H9 (cell line): ENCODE measurements at regions not wholly inside any gene's neighbourhood (a gene's known extent, or its start where the extent isn't known, plus 50 kb on each side); places are given as distances from the start of the nearest gene placed in this dataset.

Experiments
- DNase-seq: peaks from one replicate; pipeline ENCODE4 v3.0.0-alpha.2; 2017
- H2AFZ ChIP-seq: one replicate; pipeline ENCODE4 v1.6.1; 2013; ENCODE audit warnings: mild to moderate bottlenecking, low read length, control low read depth, moderate library complexity
- H2AK5ac ChIP-seq: 2 replicates; pipeline ENCODE4 v1.6.1; 2013; ENCODE audit warnings: low read length, control low read depth, mixed read lengths; ENCODE audit not compliant: insufficient read length
- H2BK120ac ChIP-seq: one replicate; pipeline ENCODE4 v1.6.1; 2013; ENCODE audit warnings: low read depth, mild to moderate bottlenecking, low read length, control low read depth, inconsistent platforms; ENCODE audit not compliant: poor library complexity, severe bottlenecking
- H2BK12ac ChIP-seq: 2 replicates; pipeline ENCODE4 v1.6.1; 2013; ENCODE audit warnings: low read length, control low read depth, mixed read lengths, low read depth; ENCODE audit not compliant: insufficient read length
- H2BK15ac ChIP-seq: 2 replicates; pipeline ENCODE4 v1.6.1; 2013; ENCODE audit warnings: low read depth, low read length, control low read depth
- H2BK20ac ChIP-seq: one replicate; pipeline ENCODE4 v1.6.1; 2013; ENCODE audit warnings: low read depth, mild to moderate bottlenecking, low read length, control low read depth, inconsistent platforms; ENCODE audit not compliant: poor library complexity, severe bottlenecking
- H2BK5ac ChIP-seq: 2 replicates; pipeline ENCODE4 v1.6.1; 2013; ENCODE audit warnings: low read length, control low read depth, mixed read lengths; ENCODE audit not compliant: insufficient read length
- H3K14ac ChIP-seq: 2 replicates; pipeline ENCODE4 v1.6.1; 2013; ENCODE audit warnings: low read length, control low read depth; ENCODE audit not compliant: insufficient read depth
- H3K18ac ChIP-seq: 2 replicates; pipeline ENCODE4 v1.6.1; 2013; ENCODE audit warnings: low read depth, mild to moderate bottlenecking, mixed read lengths, low read length, control low read depth; ENCODE audit not compliant: insufficient read length
- H3K23ac ChIP-seq: 2 replicates; pipeline ENCODE4 v1.6.1; 2013; ENCODE audit warnings: low read length, control low read depth, mixed read lengths, low read depth; ENCODE audit not compliant: insufficient read length
- H3K23me2 ChIP-seq: 2 replicates; pipeline ENCODE4 v1.6.1; 2013; ENCODE audit warnings: low read depth, mild to moderate bottlenecking, mixed read lengths, low read length, control low read depth; ENCODE audit not compliant: insufficient read length, poor library complexity, severe bottlenecking
- H3K27ac ChIP-seq: 2 replicates; pipeline ENCODE4 v1.5.1; 2013; ENCODE audit warnings: low read length, control low read depth, mixed read lengths, low read depth; ENCODE audit not compliant: insufficient read length
- H3K27me3 ChIP-seq: 2 replicates; pipeline ENCODE4 v1.6.1; 2013; ENCODE audit warnings: low read length, control low read depth, inconsistent platforms; ENCODE audit not compliant: insufficient read depth
- H3K4ac ChIP-seq: 2 replicates; pipeline ENCODE4 v1.6.1; 2013; ENCODE audit warnings: low read depth, mild to moderate bottlenecking, control low read depth, inconsistent platforms, low read length, moderate library complexity
- H3K4me1 ChIP-seq: 2 replicates; pipeline ENCODE4 v1.6.1; 2013; ENCODE audit warnings: low read length, control low read depth, inconsistent platforms; ENCODE audit not compliant: insufficient read depth
- H3K4me2 ChIP-seq: 2 replicates; pipeline ENCODE4 v1.6.1; 2013; ENCODE audit warnings: low read length, control low read depth, mixed read lengths; ENCODE audit not compliant: insufficient read length, insufficient read depth
- H3K56ac ChIP-seq: 2 replicates; pipeline ENCODE4 v1.6.1; 2013; ENCODE audit warnings: low read depth, mild to moderate bottlenecking, mixed read lengths, low read length, control low read depth; ENCODE audit not compliant: insufficient read length
- H3K79me1 ChIP-seq: 2 replicates; pipeline ENCODE4 v1.6.1; 2013; ENCODE audit warnings: low read depth, mild to moderate bottlenecking, moderate library complexity, low read length, control low read depth, inconsistent platforms; ENCODE audit not compliant: insufficient read depth, poor library complexity, severe bottlenecking
- H3K79me2 ChIP-seq: 2 replicates; pipeline ENCODE4 v1.6.1; 2013; ENCODE audit warnings: low read length, control low read depth, inconsistent platforms; ENCODE audit not compliant: insufficient read depth
- H3K9ac ChIP-seq: 2 replicates; pipeline ENCODE4 v1.6.1; 2013; ENCODE audit warnings: low read length, control low read depth, mixed read lengths; ENCODE audit not compliant: insufficient read length; ENCODE audit errors: extremely low read depth
- H3K9me3 ChIP-seq: one replicate; pipeline ENCODE4 v1.6.1; 2013; ENCODE audit warnings: low read depth, low read length, inconsistent platforms; ENCODE audit not compliant: control insufficient read depth
- H3T11ph ChIP-seq: one replicate; pipeline ENCODE4 v1.6.1; 2013; ENCODE audit warnings: mild to moderate bottlenecking, low read length, control low read depth, inconsistent platforms
- H4K20me1 ChIP-seq: one replicate; pipeline ENCODE4 v1.6.1; 2013; ENCODE audit not compliant: control insufficient read depth, insufficient read length, insufficient read depth
- H4K5ac ChIP-seq: 2 replicates; pipeline ENCODE4 v1.6.1; 2013; ENCODE audit warnings: low read depth, mild to moderate bottlenecking, mixed read lengths, low read length, control low read depth; ENCODE audit not compliant: insufficient read length
- H4K8ac ChIP-seq: replicated peaks from 2 replicates; pipeline ENCODE4 v1.6.1; 2013; ENCODE audit warnings: low read length, control low read depth, mixed read lengths, low read depth; ENCODE audit not compliant: insufficient read length
- H4K91ac ChIP-seq: 2 replicates; pipeline ENCODE4 v1.6.1; 2013; ENCODE audit warnings: low read depth, mild to moderate bottlenecking, moderate library complexity, mixed read lengths, low read length, control low read depth; ENCODE audit not compliant: insufficient read length
- H3K27ac Mint-ChIP-seq, 3 experiments: 2 replicates in 2 of 3; 3 replicates in 1 of 3; pipeline ENCODE4 v1.8.0; 2020 to 2021; ENCODE audit warnings: mixed read lengths in 3 of 3, mild to moderate bottlenecking in 1 of 3, moderate library complexity in 1 of 3
- H3K27me3 Mint-ChIP-seq: 2 replicates; pipeline ENCODE4 v1.8.0; 2021; ENCODE audit warnings: low read depth, mild to moderate bottlenecking, moderate library complexity, mixed read lengths
- H3K36me3 Mint-ChIP-seq, 3 experiments: 2 replicates in 2 of 3; 3 replicates in 1 of 3; pipeline ENCODE4 v1.8.0; 2020 to 2021; ENCODE audit warnings: low read depth in 3 of 3, mixed read lengths in 3 of 3; ENCODE audit not compliant: insufficient read depth in 1 of 3
- H3K4me1 Mint-ChIP-seq, 2 experiments: 2 replicates each; pipeline ENCODE4 v1.8.0; 2020; ENCODE audit warnings: mixed read lengths in 2 of 2
- H3K4me3 Mint-ChIP-seq, 2 experiments: 2 replicates in 1 of 2; 3 replicates in 1 of 2; pipeline ENCODE4 v1.8.0; 2020 to 2021; ENCODE audit warnings: mild to moderate bottlenecking in 2 of 2, mixed read lengths in 2 of 2, moderate library complexity in 1 of 2
- H3K9me3 Mint-ChIP-seq, 2 experiments: 2 replicates in 1 of 2; 3 replicates in 1 of 2; pipeline ENCODE4 v1.8.0; 2020; ENCODE audit warnings: mild to moderate bottlenecking in 2 of 2, mixed read lengths in 2 of 2, moderate library complexity in 1 of 2
- WGBS: extraction: QIAGEN DNeasy Blood & Tissue Kit; methylation state at CpG from one replicate; pipeline ENCODE4 v1.1.7; 2013; ENCODE audit warnings: missing lambda C conversion rate, low lambda C conversion rate, mixed read lengths; ENCODE audit not compliant: insufficient read length; ENCODE audit errors: extremely low coverage; 5-methylcytosine and 5-hydroxymethylcytosine counted together
- TF ChIP-seq, protein P1 (sequence below): fragments of 200-600 bp; sonication (generic); conservative IDR thresholded peaks from 3 replicates; pipeline ENCODE4 v1.8.0; 2021; ENCODE audit warnings: antibody characterized with exemption, mild to moderate bottlenecking

DNA sequence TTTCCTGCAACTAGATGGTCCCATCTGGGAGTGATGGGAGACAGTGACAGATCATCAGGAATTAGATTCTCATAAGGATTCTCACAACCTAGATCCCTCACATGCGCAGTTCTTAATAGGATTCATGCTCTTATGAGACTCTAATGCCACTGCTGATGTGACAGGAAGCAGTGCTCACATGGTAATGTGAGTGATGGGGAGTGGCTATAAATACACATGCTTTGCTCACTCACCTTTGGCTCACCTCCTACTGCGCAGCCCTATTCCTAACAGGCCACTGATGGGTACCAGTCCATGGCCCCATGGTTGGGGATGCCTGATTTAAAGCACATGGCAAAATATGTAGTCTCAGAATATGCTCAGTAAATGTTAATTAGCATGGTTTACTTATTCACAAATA is 80.6 kb upstream of the MBOAT1 start:
- WGBS: no CpG with 5 or more reads among the region's 2 CpGs
- no peaks in the 10 kb centered on the region for H3K79me2 ChIP-seq
- no peak overlapping the region for H2BK12ac ChIP-seq
- H3K18ac ChIP-seq: no peak overlapping the region
- H3K4me3 Mint-ChIP-seq: no peak overlapping the region
- no peaks in the 10 kb centered on the region for H3K79me1 ChIP-seq
- no peak overlapping the region for H2BK15ac ChIP-seq
- no peak overlapping the region for H3K27ac Mint-ChIP-seq
- H3T11ph ChIP-seq: no peak overlapping the region
- no peaks in the 10 kb centered on the region for H3K23me2 ChIP-seq
- H3K9ac ChIP-seq: no peak overlapping the region
- H3K23ac ChIP-seq: no peak overlapping the region
- H4K5ac ChIP-seq: no peak overlapping the region
- H4K20me1 ChIP-seq: no peaks in the 10 kb centered on the region
- no peaks in the 10 kb centered on the region for H3K4me1 ChIP-seq
- no peak overlapping the region for H3K4ac ChIP-seq
- no peak overlapping the region for H4K91ac ChIP-seq
- no peak overlapping the region for H2BK5ac ChIP-seq
- H3K14ac ChIP-seq: no peak overlapping the region
- H4K8ac ChIP-seq: no peak overlapping the region
- H3K36me3 Mint-ChIP-seq: no peaks in the 10 kb centered on the region
- H3K9me3 ChIP-seq: no peaks in the 10 kb centered on the region
- no peaks in the 10 kb centered on the region for H3K4me1 Mint-ChIP-seq
- H3K56ac ChIP-seq: no peak overlapping the region
- H3K4me2 ChIP-seq: no peak overlapping the region
- no peak overlapping the region for H3K27ac ChIP-seq
- peaks cover 1% of the 10 kb centered on the region; the same call in 1 of the 2 replicates for H3K27me3 Mint-ChIP-seq
- H2BK120ac ChIP-seq: no peak overlapping the region
- no peaks in the 10 kb centered on the region for H3K27me3 ChIP-seq
- TF ChIP-seq, protein P1, sequence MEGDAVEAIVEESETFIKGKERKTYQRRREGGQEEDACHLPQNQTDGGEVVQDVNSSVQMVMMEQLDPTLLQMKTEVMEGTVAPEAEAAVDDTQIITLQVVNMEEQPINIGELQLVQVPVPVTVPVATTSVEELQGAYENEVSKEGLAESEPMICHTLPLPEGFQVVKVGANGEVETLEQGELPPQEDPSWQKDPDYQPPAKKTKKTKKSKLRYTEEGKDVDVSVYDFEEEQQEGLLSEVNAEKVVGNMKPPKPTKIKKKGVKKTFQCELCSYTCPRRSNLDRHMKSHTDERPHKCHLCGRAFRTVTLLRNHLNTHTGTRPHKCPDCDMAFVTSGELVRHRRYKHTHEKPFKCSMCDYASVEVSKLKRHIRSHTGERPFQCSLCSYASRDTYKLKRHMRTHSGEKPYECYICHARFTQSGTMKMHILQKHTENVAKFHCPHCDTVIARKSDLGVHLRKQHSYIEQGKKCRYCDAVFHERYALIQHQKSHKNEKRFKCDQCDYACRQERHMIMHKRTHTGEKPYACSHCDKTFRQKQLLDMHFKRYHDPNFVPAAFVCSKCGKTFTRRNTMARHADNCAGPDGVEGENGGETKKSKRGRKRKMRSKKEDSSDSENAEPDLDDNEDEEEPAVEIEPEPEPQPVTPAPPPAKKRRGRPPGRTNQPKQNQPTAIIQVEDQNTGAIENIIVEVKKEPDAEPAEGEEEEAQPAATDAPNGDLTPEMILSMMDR: no peak
- no peak overlapping the region for H2BK20ac ChIP-seq
- no peak overlapping the region for H2AK5ac ChIP-seq
- no peak for DNase-seq
- H3K9me3 Mint-ChIP-seq: no peaks in the 10 kb centered on the region
- no peak overlapping the region for H2AFZ ChIP-seq
